CD4-positive, CD25-positive, alpha-beta regulatory T cell (primary cell): ENCODE measurements at regions not wholly inside any gene's neighbourhood (a gene's known extent, or its start where the extent isn't known, plus 50 kb on each side); places are given as distances from the start of the nearest gene placed in this dataset.

Experiments used
- ATAC-seq, 2 donors: fragments of 150-1000 bp; cut with Tn5 transposase; one replicate each; pipeline ENCODE4 v1.10.0; 2021; ENCODE audit warnings: low read depth in 2 of 2, moderate number of reproducible peaks in 2 of 2, moderate library complexity in 1 of 2
- DNase-seq, 3 donors: peaks; one replicate each; pipeline versions ENCODE4 v3.0.0 to v3.0.0-alpha.2; 2012 to 2022; ENCODE audit warnings: mixed read lengths in 1 of 3
- H3K27ac ChIP-seq: one replicate; pipeline ENCODE4 v1.7.0; 2013; ENCODE audit warnings: mild to moderate bottlenecking, low read length; ENCODE audit not compliant: insufficient read depth, poor library complexity, severe bottlenecking
- H3K27me3 ChIP-seq: one replicate; pipeline ENCODE4 v1.7.0; 2013; ENCODE audit warnings: low read length; ENCODE audit not compliant: control insufficient read depth, insufficient read depth
- H3K36me3 ChIP-seq: one replicate; pipeline ENCODE4 v1.7.0; 2013; ENCODE audit warnings: mild to moderate bottlenecking, low read length, moderate library complexity; ENCODE audit not compliant: control insufficient read depth, insufficient read depth
- H3K4me1 ChIP-seq: 2 replicates; pipeline ENCODE4 v1.7.0; 2013; ENCODE audit warnings: mild to moderate bottlenecking, low read length; ENCODE audit not compliant: insufficient read depth, control insufficient read depth, poor library complexity, severe bottlenecking
- H3K4me3 ChIP-seq: one replicate; pipeline ENCODE4 v1.7.0; 2013; ENCODE audit warnings: low read depth, mild to moderate bottlenecking, low read length, moderate library complexity
- H3K9me3 ChIP-seq, 2 experiments: 1 replicate in 1 of 2; 2 replicates in 1 of 2; pipeline ENCODE4 v1.7.0; 2013; ENCODE audit warnings: low read length in 2 of 2, mild to moderate bottlenecking in 1 of 2, moderate library complexity in 1 of 2; ENCODE audit not compliant: control insufficient read depth in 2 of 2
- H3K27ac Mint-ChIP-seq, 3 donors: one replicate each; pipeline ENCODE4 v1.8.0; 2020 to 2022; ENCODE audit warnings: mild to moderate bottlenecking in 3 of 3, mixed read lengths in 3 of 3, moderate library complexity in 2 of 3
- H3K27me3 Mint-ChIP-seq: one replicate; pipeline ENCODE4 v1.8.0; 2022; ENCODE audit warnings: mild to moderate bottlenecking, mixed read lengths
- H3K36me3 Mint-ChIP-seq: one replicate; pipeline ENCODE4 v1.8.0; 2020; ENCODE audit warnings: mixed read lengths
- H3K4me1 Mint-ChIP-seq, 4 donors: one replicate each; pipeline ENCODE4 v1.8.0; 2020 to 2022; ENCODE audit warnings: mixed read lengths in 4 of 4, mild to moderate bottlenecking in 1 of 4
- H3K4me3 Mint-ChIP-seq, 4 donors: one replicate each; pipeline ENCODE4 v1.8.0; 2020 to 2022; ENCODE audit warnings: mild to moderate bottlenecking in 4 of 4, mixed read lengths in 4 of 4, moderate library complexity in 3 of 4
- H3K9me3 Mint-ChIP-seq, 7 donors: one replicate each; pipeline ENCODE4 v1.8.0; 2020 to 2022; ENCODE audit warnings: mixed read lengths in 7 of 7, mild to moderate bottlenecking in 3 of 7, moderate library complexity in 2 of 7

DNA sequence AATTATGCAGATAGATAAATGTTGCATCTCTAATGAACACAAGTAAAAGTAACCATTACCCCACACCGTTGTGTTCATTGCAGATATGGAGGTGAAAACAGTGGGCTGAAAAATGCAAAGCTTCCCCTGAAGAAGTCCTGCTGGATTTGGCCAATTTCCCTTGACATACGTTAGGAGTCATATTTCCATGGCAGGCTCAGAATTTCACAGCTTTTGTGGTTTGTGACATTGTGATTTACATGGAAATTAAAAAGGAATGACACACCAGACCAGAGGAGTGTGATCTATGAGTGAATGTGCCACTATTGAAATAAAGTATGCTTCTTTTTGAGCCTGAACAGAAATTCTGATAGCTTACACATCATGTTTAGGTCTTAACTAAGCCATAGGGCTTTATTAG lies 221.1 kb upstream of the TMTC4 start:
- H3K36me3 Mint-ChIP-seq, result no peaks in the 10 kb centered on the region
- H3K27ac Mint-ChIP-seq, result no peak overlapping the region
- H3K27me3 Mint-ChIP-seq, result no peaks in the 10 kb centered on the region
- Histone ChIP-seq H3K27me3 (no peaks in the 10 kb centered on the region), H3K36me3 (no peaks in the 10 kb centered on the region), H3K4me1 (no peaks in the 10 kb centered on the region), H3K27ac (no peak overlapping the region), H3K9me3 (no peaks in the 10 kb centered on the region), H3K4me3 (no peak overlapping the region)
- no peak overlapping the region for H3K4me3 Mint-ChIP-seq
- DNase-seq, result no peak
- H3K9me3 Mint-ChIP-seq, result peaks cover 0 to 3% (median 0%) of the 10 kb centered on the region in 7 donors
- no peaks in the 10 kb centered on the region for H3K4me1 Mint-ChIP-seq
- no peak for ATAC-seq

DNA sequence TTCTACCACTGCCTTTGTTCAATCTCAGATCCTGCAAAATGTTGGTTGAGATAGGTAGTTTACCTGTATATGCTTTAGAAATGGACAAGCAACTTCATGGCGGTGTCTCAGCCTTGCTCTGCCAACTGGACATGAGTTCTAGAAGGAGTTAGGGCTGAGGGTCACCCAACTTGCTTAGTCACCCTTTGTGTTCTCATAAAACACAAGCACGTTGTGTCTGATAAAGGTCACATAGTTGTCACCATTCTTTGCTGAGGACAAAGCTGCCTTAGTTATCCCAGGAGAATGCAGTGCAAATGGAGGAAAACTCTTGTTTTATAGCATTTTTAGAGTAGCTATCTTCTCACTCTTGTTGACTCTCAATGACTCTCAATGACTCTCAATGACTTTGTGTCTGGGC lies 218.4 kb upstream of the TMTC4 start:
- Mint-ChIP-seq H3K27me3 (no peaks in the 10 kb centered on the region), H3K4me3 (no peak overlapping the region), H3K9me3 (peaks cover 0 to 11% (median 0%) of the 10 kb centered on the region in 7 donors), H3K36me3 (no peaks in the 10 kb centered on the region), H3K27ac (no peak overlapping the region), H3K4me1 (no peaks in the 10 kb centered on the region)
- ATAC-seq (no peak), DNase-seq (no peak)
- Histone ChIP-seq H3K4me1 (no peaks in the 10 kb centered on the region), H3K4me3 (no peak overlapping the region), H3K36me3 (no peaks in the 10 kb centered on the region), H3K27me3 (no peaks in the 10 kb centered on the region), H3K27ac (no peak overlapping the region), H3K9me3 (no peaks in the 10 kb centered on the region)

DNA sequence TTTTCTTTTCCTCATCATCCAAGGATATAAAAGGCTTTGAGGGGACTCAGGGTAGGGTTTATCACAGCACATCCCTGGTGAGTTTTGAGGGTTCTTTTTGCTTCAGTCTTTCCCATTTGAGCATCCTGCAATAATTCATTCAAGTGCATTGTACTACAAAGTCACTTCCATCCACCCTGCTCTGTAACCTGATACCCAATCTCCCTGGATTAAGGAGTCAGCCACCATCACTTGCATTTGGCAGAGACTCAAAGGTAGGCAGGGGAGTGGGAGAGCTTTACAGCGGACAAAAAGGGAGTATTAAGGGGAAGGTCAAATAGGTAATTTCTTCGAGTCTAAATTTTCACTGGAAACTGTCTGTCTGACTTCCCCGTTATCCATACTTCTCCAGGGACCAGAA lies 216.1 kb upstream of the TMTC4 start:
- Mint-ChIP-seq H3K27me3 (peaks cover 9% of the 10 kb centered on the region), H3K27ac (no peak overlapping the region), H3K36me3 (no peaks in the 10 kb centered on the region), H3K4me1 (no peaks in the 10 kb centered on the region), H3K4me3 (no peak overlapping the region), H3K9me3 (peaks cover 0 to 11% (median 0%) of the 10 kb centered on the region in 7 donors)
- H3K4me3 ChIP-seq, result no peak overlapping the region
- no peaks in the 10 kb centered on the region for H3K9me3 ChIP-seq
- no peak overlapping the region for H3K27ac ChIP-seq
- ATAC-seq (no peak), DNase-seq (no peak)
- no peaks in the 10 kb centered on the region for H3K27me3 ChIP-seq
- no peaks in the 10 kb centered on the region for H3K36me3 ChIP-seq
- H3K4me1 ChIP-seq, result no peaks in the 10 kb centered on the region

DNA sequence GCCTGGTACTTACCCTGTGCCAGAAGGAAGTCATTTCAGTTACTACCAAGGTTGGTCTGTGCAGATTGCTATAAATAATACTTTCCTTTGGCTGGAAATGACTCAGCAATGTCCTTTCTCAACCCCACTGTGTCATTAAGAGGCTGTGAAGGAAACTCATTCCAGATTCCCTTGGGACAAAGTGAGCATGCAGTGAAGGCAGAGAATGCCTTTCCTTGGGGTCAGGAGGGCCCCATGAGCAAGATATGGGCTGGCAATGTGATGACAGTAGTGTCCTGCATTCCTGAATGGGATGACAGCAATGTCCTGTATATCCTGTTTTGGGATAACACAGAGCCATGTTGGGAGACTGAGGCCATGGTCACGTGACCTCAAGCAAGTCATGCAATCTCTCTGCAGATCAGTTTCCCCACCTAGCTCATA lies 213.1 kb upstream of the TMTC4 start:
- no peaks in the 10 kb centered on the region for H3K4me1 ChIP-seq
- no peak overlapping the region for H3K27ac ChIP-seq
- H3K27me3 ChIP-seq, result no peaks in the 10 kb centered on the region
- H3K9me3 ChIP-seq, result no peaks in the 10 kb centered on the region
- DNase-seq (no peak), ATAC-seq (no peak)
- no peaks in the 10 kb centered on the region for H3K36me3 ChIP-seq
- H3K4me3 Mint-ChIP-seq, result no peak overlapping the region
- H3K4me3 ChIP-seq, result no peak overlapping the region
- H3K4me1 Mint-ChIP-seq, result no peaks in the 10 kb centered on the region
- no peak overlapping the region for H3K27ac Mint-ChIP-seq
- peaks cover 0 to 11% (median 2%) of the 10 kb centered on the region in 7 donors for H3K9me3 Mint-ChIP-seq
- H3K27me3 Mint-ChIP-seq, result peaks cover 9% of the 10 kb centered on the region
- H3K36me3 Mint-ChIP-seq, result no peaks in the 10 kb centered on the region

DNA sequence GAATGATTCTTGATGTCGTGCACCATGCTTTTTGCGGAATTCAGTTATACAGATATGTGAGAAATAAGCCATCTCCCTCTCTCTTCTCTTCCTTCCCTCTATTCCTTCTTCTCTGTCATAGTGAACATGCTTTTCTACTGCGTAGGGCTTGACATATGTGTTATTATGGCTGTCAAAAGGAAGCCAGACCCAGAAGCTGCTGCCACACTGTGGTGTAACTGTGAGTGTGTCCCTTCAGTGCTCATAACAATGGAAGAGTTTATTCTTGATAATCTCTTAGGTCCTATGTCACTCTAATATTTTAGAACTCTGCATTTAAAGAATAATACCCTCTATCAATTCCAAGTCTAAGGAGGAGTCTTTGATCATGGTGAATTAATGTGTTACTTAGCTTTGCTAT lies 208.9 kb upstream of the TMTC4 start:
- Mint-ChIP-seq H3K27me3 (peaks cover 17% of the 10 kb centered on the region), H3K36me3 (no peaks in the 10 kb centered on the region), H3K4me3 (no peak overlapping the region), H3K4me1 (no peaks in the 10 kb centered on the region), H3K9me3 (peaks cover 0 to 3% (median 0%) of the 10 kb centered on the region in 7 donors), H3K27ac (no peak overlapping the region)
- Histone ChIP-seq H3K36me3 (no peaks in the 10 kb centered on the region), H3K4me1 (no peaks in the 10 kb centered on the region), H3K27ac (no peak overlapping the region), H3K9me3 (no peaks in the 10 kb centered on the region), H3K4me3 (no peak overlapping the region), H3K27me3 (peaks cover 1% of the 10 kb centered on the region)
- DNase-seq, result no peak
- no peak for ATAC-seq

DNA sequence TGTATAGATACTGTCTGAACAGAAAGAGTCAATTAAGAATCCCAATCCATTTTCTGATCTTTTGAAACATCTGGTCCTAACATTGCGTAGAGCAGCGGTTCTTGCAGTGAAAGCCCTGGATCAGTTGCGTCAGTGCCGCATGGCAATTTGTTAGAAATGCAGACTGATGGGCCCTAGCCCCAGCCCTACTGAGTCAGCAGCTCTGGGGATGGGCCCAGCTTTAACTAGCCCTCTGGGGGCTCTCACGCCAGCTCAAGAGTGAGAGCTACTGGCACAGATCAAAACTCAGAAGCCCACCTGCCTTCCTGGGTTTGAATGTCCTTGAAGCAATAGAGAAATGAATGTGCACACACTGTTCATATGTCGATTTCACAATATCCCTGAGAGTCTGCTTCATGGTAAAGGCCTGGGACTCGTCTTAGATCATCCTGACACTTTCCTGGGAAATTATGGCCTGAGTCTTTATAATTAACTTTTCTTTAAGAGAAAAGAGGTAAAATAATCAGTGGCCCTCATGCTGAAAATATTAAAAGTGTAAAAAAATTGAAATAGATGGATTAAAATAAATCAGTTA lies 206.8 kb upstream of the TMTC4 start:
- H3K27me3 Mint-ChIP-seq, result peaks cover 8% of the 10 kb centered on the region
- H3K4me1 Mint-ChIP-seq, result no peaks in the 10 kb centered on the region

DNA sequence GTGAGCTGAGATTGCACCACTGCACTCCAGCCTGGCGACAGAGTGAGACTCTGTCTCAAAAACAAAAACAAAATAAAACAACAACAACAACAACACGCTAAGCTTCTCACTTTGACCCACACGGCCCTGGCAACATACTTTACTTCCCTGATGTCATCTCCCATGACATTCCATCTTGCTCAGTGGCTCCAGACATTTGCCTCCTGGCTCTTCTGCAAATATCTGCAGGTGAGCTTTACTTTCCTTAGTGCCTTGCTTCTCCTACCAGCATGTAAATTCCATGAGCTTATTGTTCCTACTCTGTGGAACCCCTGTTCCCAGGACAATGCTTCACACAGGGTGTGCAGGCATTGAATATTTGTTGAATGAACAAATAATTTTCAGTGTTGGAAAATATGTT lies 205.6 kb upstream of the TMTC4 start:
- no peaks in the 10 kb centered on the region for H3K4me1 Mint-ChIP-seq
- peaks cover 0 to 9% (median 6%) of the 10 kb centered on the region in 7 donors for H3K9me3 Mint-ChIP-seq
- H3K36me3 Mint-ChIP-seq, result no peaks in the 10 kb centered on the region
- no peak for DNase-seq
- peaks cover 0 to 1% of the 10 kb centered on the region in 2 experiments for H3K9me3 ChIP-seq
- no peak overlapping the region for H3K4me3 Mint-ChIP-seq
- no peaks in the 10 kb centered on the region for H3K4me1 ChIP-seq
- H3K36me3 ChIP-seq, result no peaks in the 10 kb centered on the region
- ATAC-seq, result no peak
- no peak overlapping the region for H3K27ac ChIP-seq
- H3K27me3 ChIP-seq, result peaks cover 1% of the 10 kb centered on the region
- no peak overlapping the region for H3K4me3 ChIP-seq
- H3K27ac Mint-ChIP-seq, result no peak overlapping the region
- H3K27me3 Mint-ChIP-seq, result peaks cover 8% of the 10 kb centered on the region

More for the DNA sequence above, 206.8 kb upstream of the TMTC4 start:
- H3K9me3 ChIP-seq, result no peaks in the 10 kb centered on the region
- Mint-ChIP-seq H3K4me3 (no peak overlapping the region), H3K27ac (no peak overlapping the region), H3K9me3 (peaks cover 0 to 5% (median 2%) of the 10 kb centered on the region in 7 donors), H3K36me3 (no peaks in the 10 kb centered on the region)
- no peak for ATAC-seq
- H3K27ac ChIP-seq, result no peak overlapping the region
- DNase-seq, result no peak
- H3K4me1 ChIP-seq, result no peaks in the 10 kb centered on the region
- H3K36me3 ChIP-seq, result no peaks in the 10 kb centered on the region
- H3K4me3 ChIP-seq, result no peak overlapping the region
- peaks cover 1% of the 10 kb centered on the region for H3K27me3 ChIP-seq

DNA sequence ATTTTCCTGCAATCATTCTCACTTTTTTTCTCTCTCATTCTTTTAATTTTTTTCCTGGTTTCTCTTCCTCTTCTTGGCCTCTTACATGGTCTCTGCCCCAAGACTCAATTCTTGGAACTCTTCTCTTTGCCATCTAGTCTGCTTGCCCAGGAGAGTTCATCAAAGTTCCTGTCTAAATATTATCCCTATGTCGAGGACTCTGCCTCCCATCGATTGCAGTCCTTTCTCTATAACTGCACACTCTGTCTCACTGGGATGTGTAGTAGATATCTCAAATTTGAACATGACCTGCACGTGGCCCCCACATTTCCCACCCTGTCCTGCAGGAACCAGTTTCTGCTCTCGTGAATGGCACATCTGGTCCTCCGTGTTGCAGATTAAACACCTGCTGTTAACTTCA lies 204.7 kb upstream of the TMTC4 start:
- no peak for ATAC-seq
- H3K36me3 ChIP-seq, result no peaks in the 10 kb centered on the region
- H3K27me3 ChIP-seq, result peaks cover 1% of the 10 kb centered on the region
- Mint-ChIP-seq H3K36me3 (no peaks in the 10 kb centered on the region), H3K4me3 (no peak overlapping the region), H3K27ac (no peak overlapping the region), H3K4me1 (no peaks in the 10 kb centered on the region), H3K9me3 (peaks cover 0 to 9% (median 3%) of the 10 kb centered on the region in 7 donors), H3K27me3 (peaks cover 8% of the 10 kb centered on the region)
- H3K27ac ChIP-seq, result no peak overlapping the region
- H3K4me3 ChIP-seq, result no peak overlapping the region
- H3K4me1 ChIP-seq, result no peaks in the 10 kb centered on the region
- no peak for DNase-seq
- peaks cover 0 to 1% of the 10 kb centered on the region in 2 experiments for H3K9me3 ChIP-seq
